Stimulated activated CD8-positive, alpha-beta memory T cell treated with anti-CD3 and anti-CD28 coated beads, Interleukin-12 subunit alpha, Interleukin-12 subunit beta, amount 100 ng/mL, for 1 hour (primary cell): ENCODE measurements at regions not wholly inside any gene's neighbourhood (a gene's known extent, or its start where the extent isn't known, plus 50 kb on each side); places are given as distances from the start of the nearest gene placed in this dataset.
"Not testable (repeated sequence)": the region's sequence is repeated elsewhere in the genome, so short reads cannot be mapped to it uniquely, and the experiment has no call there.

Experiments
- DNase-seq: peaks from one replicate; pipeline ENCODE4 v3.0.0-alpha.2; 2020; ENCODE audit warnings: low read depth

DNA sequence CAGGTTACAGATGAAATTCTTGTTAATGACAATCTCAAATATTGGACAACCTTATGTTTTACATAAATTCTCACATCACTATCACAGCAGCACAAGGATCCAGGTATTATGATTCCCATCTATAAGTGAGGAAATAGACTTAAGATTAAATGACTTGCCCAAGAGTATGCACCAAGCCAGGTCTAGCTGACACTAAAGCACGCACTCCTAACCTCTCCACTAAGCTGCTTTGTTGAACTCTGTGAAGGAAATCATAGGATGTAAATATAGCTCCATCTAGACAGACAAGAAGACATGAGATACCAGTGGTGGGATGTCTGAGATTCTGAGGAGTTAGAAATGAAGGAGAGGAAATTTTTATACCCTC, 87.9 kb downstream of the PHLDA1 start:
- DNase-seq, result no peak

DNA sequence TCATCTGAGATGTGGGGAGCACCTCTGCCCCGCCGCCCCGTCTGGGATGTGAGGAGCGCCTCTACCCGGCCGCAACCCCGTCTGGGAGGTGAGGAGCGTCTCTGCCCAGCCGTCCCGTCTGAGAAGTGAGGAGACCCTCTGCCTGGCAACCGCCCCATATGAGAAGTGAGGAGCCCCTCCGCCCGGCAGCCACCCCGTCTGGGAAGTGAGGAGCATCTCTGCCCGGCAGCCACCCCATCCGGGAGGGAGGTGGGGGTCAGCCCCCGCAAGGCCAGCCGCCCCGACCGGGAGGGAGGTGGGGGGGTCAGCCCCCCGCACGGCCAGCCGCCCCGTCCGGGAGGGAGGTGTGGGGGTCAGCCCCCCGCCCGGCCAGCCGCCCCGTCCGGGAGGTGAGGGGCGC, 89.9 kb downstream of the PHLDA1 start:
- not testable (repeated sequence) for DNase-seq

DNA sequence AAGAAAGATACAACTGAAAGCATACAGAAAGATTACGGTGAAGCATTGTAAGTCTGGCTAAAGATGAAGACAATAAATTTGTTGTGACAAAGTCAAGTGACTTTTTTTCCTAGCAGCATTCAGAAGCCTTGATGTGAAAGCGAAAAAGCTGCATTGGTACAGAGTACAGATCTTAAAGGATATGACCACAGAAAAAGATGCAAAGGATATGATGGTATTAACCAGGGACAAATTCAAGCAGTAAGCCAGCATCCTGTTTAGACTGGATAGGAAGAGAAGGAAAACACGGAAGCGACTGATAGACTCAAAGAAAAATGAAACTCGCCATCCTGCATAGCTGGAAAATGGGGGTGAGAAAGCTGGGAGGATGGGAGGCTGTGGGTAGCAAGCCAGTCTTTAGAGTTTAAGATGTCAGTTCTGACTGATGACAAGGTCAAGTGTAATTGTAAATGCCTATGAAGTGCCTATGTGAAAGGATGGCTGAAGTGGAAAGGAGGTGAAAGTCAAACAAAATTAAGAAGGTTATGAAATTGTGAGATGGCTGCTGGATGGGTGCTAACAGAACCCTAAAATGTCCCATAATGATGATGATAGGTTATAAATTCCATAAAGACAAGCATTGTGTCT, 92.4 kb downstream of the PHLDA1 start:
- no peak for DNase-seq

DNA sequence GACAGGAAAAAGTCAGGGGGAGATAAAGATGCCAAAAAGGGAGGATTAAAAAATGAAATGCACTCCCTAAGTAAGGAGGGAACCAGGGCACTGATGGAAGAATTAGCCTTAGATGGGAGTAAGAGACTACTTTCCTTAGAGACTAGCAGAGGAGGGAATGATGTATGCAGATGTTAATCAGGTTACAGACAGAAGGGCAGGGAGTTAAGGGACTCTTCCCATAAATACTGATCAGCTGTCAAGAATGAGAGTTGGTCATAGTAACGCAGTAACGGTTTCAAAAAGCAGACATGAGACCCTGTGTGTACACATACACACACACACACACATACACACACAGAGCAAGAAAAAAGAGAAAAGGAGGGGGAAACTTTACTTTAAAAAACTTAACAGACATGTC, 93.4 kb downstream of the PHLDA1 start:
- no peak for DNase-seq

DNA sequence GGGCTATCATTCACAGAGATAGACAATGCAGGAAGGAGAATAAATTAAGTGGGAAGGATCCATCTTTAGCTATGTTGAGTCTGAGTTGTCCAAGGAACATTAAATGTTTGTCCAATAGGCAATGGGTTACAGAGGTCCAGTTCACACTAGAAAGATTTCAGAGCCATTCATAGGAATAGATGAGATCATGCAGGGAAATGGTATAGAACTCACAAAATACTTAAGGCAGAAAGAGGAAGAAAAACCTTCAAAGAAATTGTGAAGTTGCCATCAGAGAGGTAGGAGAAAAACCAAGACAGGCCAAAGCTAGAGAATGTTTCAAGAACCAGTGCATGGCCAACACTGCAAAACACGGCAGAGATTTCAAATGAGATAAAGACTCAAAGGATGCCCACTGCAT, 94.1 kb downstream of the PHLDA1 start:
- DNase-seq, result no peak

DNA sequence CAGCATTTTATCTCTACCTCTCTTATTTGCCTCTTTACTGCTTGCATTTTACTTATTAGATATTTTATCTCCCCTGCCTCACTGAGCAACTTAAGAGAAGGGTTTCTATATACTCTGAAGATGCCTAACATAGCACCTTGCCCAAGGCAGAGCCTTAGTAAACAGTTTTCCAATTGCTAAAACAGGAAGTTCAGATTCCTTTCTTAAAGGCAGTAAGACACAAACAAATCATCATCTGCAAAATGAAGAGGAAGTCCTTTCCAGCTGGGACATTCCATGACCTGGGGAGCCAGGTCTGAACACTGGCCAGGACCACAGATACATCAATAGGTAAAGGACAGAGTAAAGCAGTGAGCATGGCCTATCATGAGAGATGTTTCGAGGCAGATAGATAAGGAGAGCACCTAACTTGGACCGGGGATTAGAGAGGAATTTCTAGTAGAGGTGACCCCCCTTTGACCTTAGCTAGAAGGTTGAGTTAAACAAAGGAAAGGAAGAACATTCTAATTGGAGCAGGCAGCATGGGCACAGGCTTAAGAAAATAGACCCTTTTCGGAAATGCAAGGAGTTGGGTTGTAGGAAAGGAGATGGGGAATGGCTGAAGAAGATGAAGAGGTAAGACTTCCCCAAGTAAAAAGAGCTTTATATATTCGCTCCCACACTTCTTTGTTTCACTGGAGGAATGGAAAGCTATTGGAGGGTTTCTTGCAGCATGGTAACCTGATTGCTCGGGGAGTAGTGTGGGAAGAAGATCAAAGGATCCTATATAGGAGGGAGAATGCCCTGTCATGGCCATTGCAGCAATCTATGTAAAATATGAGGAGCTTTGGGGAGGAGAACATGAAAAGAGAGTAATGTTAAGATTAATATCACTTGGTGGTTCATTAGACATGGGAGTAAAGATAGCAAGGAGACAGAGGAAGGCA, 94.8 kb downstream of the PHLDA1 start:
- no peak for DNase-seq

DNA sequence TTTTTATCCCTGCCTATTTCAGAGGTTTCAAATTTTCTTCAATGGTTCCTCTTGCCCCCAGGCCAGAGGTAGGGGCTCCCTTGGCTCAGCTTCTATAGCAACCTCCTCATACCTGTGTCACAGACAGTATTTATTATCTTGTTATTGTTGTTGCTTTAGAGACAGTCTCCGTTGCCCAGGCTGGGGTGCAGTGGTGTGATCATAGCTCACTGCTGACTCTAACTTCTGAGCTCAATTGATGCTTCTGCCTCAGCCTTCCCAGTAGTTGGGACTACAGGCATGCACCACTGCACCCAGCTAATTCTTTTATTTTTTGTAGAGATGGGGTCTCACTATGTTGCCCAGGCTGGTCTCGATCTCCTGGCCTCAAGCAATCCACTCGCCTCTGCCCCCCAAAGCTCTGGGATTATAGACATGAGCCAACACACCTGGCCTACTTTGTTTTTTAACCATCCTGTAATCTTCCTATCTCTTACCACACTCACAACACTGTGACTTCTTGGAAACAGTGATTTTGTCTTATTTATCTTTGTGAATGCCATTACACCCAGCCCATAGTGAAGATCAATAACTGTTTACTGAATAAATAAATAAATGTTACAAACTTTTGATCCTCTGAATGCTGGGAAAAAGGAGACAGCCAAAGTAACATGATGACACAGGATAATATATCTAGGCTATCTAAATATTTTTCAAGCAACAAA, 95.9 kb downstream of the PHLDA1 start:
- DNase-seq, result no peak

DNA sequence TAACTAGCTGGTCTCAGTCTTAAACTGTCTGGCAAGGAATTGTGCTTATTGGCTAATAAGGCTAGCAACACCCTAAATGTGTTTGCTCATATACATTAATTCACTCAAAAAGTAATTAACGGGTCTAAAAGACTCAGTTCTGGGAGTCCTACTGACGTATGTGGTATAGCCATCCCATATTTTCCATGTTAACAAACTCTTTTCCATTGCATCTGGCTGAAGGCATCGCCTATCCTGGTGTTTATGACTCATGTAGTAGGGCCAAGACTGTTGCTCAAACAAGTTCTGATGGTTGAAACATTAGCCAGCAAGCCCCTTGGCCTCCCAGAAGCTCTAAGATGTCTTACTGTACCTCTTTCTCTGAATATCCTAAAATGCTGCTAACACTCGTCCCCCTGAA, 98.5 kb downstream of the PHLDA1 start:
- no peak for DNase-seq

DNA sequence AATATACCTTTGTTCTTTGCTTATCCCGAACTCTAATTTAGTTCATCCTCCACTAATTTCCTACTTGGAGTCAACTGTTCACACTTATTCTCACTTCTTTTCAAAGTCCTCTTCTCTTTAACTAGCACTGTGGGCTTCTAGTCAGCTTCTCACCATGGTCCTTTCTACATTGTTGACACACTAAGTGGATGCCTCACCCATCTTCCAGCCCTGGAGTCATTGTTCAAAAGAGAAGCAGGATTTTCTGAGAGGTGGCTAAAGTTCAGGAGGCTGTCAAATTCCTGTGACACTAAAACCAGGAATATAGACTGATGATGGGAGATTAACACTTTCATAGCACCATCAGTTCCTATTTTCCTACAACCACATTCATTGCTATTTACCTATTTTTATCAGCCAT, 99.3 kb downstream of the PHLDA1 start:
- no peak for DNase-seq

DNA sequence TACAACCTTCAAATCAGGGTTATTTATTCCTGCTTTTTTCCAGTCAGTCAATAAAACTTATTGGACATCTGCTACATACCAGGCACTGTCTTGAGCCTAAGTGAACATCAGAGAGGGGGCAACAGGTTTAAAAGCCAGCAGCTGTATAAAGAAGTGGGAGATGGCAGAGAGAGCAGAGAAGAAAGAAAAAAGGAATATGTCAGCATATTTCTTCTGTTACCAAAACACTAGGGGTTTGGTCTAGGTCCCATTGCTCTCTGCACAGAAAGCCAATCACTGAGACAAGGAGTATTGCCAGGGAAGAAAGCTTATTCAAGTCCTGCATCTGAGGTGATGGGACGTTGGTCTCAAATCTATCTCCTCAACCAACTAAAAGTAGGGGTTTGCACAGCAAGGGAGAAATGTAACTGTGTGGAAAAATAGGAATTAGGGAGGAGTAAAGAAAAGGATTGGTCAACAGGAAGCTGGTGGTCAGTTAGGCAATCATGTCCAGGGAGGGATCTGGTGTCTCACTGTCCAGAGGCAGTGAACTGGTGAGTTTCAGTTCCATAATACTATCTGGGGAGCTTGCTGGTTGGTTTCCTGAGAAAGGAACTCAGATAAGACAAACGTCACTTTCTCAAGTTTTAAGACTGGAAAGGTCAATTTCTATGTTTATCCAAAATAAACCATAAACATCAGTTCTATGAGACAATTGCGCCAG, 107.5 kb downstream of the PHLDA1 start:
- DNase-seq, result no peak

DNA sequence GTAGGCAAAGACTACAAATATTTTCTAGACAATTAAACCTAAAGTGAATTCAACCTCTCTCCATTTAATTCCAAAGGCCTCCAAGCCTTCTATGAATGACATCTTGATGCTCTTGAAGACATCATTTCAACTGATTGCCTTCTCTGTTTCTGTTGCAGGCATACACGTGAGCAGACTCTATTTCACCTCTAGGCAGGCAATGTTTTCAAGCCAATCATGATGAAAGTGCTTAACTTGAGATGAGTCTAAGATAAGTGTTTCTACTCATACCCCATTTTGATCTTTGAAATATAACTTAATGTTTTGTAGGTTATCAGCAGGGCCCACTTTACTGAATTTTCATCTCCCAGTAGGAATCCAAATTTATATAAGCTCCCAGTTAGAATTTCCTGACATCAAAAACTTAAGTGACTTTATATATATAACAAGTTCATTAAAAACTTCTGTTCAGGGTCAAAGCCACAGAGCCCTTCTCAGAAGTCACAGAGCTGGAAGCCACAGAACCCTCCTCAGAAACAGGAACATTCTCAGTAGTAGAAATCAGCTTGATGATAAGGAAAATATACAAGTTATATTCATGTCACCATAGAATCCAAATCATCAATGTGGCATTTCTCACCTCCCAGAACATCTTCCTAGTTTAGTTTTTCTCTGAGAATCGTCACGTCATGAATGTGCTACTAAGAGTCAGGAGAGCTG, 108.5 kb downstream of the PHLDA1 start:
- DNase-seq, result no peak

DNA sequence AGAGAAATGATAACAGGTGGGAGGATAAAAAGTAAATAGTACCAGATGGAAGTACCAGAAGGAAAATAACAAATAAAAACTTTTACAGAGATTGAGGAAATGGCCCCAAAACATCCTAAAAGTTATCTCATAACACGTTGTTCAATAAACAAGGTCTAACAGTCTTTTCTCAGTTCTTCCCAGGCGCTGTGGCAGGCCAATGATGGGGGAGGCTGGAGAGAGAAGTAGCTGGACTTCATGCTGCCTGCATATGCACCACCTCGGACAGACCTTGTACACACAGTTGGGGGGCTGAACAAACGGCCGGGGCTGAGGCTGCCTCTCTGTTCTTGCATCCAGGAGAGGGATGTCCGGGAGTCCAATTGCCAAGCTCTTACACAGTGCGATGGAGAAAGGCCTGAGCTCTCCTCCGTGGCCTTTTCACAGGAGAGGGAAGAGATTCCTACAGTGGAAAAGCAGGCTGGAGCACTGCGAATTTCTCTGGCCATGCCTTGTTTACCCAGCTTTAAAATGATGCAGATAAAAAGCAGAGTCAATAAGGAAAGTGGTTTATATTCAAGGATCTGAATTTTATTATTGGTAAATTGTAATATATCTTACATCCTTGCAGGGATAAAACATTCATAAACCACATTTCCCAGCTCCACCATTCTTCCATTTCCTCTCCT, 109.8 kb downstream of the PHLDA1 start:
- no peak for DNase-seq

DNA sequence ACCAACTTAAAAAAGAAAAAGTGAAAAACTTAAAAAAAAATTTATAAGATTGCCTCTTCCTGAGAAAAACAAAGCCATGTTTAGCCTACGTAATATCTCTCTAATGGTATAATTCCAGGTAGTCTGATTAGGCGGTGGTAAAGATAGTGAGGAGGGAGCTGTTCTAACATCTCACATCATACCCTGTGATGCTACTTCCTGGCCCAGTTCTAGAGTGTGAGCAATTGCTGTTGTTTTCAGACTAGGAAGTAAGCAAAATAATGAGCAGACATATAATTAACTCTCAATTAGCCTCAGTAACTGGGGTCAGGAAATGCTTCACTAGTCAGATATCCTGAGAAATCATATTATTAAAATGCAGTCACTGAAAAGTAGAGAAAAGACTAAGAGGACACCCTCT, 113.9 kb downstream of the PHLDA1 start:
- DNase-seq, result no peak

DNA sequence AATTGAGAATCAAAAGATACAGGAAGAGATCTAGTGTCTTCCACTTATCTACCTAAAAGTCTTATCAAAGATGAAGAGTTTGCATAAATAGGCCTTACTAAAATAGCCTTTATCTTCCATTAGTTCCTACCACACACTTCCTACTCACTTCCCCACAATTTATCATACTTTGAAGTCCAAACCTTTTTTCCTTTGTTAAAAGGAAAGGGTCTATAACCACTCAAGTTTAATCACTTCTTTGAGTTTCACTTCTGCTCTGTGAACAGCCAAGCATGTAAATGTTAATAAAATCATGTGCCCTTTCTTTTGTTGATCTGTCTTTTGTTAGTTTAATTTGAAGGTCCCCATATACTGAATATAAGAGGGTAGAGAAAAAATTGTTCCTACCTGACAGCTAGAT, 114.5 kb downstream of the PHLDA1 start:
- no peak for DNase-seq

DNA sequence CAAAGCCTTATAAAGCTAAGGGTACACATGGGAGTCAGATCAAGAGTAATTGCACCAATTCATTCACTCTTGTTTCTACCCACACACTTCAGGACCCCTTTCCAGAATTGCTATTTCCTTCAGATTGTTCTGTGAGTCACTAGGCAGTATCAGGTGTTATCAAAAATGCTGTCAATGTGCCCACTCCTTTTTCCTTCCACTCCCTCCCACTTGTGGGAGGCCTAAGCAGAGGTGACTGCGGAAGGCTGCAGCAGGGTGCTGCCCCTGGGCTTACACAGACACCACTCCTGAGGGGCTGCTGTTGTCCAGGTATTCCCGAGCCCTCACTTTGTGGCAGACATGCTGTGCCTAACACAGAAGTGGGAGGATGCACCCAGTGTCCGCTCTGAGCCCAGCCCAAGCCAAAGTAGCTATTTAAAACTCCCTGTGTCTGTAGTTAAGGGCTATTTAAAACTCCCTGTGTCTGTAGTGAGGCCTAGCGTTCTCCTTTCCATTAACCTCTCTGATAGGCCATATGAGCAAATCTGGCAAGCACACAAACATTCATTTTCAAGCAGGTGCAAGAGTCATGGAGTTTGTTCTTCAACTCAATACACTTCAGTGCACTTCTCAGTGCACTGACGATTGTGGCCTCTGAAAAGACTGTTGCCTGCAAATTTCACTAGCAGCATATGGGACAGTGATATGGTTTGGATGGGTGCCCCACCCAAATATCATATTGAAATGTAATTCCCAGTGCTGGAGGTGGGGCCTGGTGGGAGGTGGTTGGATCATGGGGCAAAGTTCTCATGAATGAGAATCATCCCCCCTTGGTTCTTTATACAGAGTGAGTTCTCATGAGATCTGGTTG, 117.8 kb downstream of the PHLDA1 start:
- DNase-seq, result no peak

DNA sequence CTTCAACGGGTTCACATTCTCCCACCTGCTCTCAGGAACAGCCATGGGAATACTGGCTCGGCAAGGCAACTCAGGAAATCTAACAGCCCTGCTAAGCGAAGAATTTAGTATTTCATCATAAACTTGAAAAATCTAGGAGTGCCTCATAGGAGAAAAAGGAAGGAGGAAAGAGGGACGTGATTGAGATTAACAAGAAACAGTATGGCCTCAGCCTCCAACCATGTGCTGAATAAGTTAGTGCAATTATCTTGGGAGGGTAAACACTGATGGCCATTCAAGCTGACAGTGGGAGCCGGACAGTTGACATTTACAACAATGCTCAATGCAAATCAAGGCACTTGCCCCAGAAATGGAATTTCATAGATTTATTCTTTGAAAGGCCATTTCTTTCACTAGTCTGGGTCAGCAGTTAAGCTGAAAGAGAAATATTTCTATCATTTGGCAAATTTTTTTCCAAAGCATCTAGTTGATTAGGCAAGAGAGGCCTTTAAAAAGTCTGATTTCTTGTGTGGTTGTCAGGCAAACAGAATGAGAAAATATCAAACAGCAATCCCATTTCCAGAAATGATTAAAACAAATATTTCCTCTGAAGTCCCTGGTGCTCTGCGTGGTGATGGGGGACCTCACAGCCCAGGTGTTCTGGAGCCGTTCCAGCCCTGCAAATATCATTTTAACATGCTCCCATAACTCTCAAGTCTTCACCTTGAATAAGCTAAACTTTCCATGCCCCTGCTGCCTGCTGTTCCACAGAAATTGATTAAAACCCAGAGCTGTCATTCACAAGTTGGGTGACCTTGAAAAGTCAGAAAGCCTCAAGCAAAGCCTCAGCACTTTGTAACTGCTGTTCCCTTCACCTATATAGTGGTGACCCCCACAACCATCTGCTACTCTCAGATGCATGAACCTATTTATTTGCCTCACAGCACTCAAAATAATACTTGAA, 121.6 kb downstream of the PHLDA1 start:
- no peak for DNase-seq

DNA sequence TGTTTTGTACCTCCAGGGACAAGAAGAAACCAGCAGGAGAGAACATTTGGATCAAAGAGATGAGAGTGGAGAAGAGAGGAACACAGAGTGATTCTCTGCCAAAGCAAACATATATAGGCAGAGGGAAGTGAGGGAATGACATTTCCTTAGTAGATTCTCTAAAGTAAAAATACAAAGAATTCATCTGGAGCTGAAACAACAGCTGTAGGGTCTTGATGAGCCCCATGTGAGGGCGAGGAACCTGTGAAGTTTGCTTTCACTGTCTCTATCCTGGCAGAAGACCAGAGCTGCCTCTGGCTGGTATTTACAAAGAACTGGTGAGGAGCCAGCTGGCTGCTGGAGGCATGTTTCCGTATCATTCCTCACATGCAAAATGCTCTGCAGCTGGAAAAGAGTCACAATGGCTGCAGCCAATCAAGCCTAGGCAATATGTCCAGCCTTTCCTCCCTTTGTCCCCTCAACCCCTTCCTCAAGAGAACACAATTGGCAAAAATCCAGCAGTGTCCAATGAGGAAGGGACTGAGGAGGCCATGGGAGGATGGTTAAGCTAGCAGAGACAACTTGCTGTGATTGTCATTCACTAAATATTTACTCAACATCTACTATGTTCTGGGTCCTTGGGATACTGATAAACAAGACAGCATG, 122.5 kb downstream of the PHLDA1 start:
- DNase-seq, result no peak

DNA sequence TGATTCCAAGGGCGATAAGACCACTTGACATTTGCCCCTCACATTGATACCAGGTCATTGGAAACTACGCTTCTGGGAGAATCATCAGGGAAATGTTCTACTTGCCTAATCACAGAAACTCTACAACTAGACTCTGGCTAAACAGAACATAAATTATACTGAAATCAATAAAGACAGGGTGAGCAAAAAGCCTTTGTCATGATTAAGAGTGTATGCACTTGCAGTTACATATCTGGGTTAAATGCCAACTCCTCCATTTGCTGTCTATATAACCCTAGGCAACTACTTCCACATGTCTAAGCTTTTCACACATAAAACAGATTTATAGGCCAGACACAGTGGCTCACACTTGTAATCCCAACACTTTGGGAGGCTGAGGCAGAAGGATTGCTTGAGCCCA, 125.7 kb downstream of the PHLDA1 start:
- DNase-seq, result no peak

DNA sequence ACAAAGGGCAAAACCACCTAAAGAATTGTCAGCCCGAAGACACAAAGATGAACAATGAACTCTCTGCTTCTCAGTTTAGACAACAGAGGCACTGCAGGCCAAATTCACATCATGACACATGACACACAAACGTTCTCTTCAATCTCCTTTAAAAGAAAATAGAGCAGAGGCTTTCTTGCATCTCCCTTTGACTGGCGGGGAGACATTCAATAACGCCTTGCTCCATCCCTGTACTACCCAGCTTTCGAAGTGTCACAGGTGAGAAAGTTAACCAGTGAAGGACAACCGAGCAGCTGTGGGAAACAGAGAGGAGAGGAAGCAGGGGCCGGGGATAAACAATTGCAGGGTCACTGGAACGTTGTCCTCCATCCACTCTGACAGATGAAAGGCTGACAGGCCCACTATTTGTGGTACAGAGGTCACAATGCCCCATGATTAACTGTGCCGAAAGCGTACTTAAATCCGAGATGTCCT, 130.8 kb downstream of the PHLDA1 start:
- DNase-seq, result no peak
